Activated CD4-positive, alpha-beta memory T cell treated with anti-CD3 and anti-CD28 coated beads for 36 hours (primary cell): ENCODE measurements at regions not wholly inside any gene's neighbourhood (a gene's known extent, or its start where the extent isn't known, plus 50 kb on each side); places are given as distances from the start of the nearest gene placed in this dataset.

Source experiments
- CTCF ChIA-PET: fragments of 350-600 bp; sonication (Branson Sonifier 250); formaldehyde crosslinking; loops from one replicate; lab custom pipeline; 2021; ENCODE audit warnings: antibody characterized with exemption, inconsistent platforms; lab: Charles Lee
- POLR2A ChIA-PET: fragments of 350-600 bp; sonication (Branson Sonifier 250); formaldehyde crosslinking; loops from one replicate; lab custom pipeline; 2021; ENCODE audit warnings: antibody characterized with exemption; lab: Charles Lee
- DNase-seq: peaks from one replicate; pipeline ENCODE4 v3.0.0-alpha.2; 2020
- H3K27ac Mint-ChIP-seq: one replicate; pipeline ENCODE4 v1.8.0; 2021; ENCODE audit warnings: mixed read lengths
- H3K27me3 Mint-ChIP-seq: one replicate; pipeline ENCODE4 v1.8.0; 2021; ENCODE audit warnings: mixed read lengths
- H3K36me3 Mint-ChIP-seq: one replicate; pipeline ENCODE4 v1.8.0; 2021; ENCODE audit warnings: mixed read lengths
- H3K4me1 Mint-ChIP-seq: one replicate; pipeline ENCODE4 v1.8.0; 2021; ENCODE audit warnings: low read depth, mixed read lengths
- H3K4me3 Mint-ChIP-seq: one replicate; pipeline ENCODE4 v1.8.0; 2021; ENCODE audit warnings: mild to moderate bottlenecking, mixed read lengths
- H3K9me3 Mint-ChIP-seq: one replicate; pipeline ENCODE4 v1.8.0; 2021; ENCODE audit warnings: mixed read lengths
- intact Hi-C: fragments of 100-400 bp; cut with micrococcal nuclease; formaldehyde crosslinking; loops from one replicate; pipeline ENCODE4 v1.15.1; 2023

GRCh38 chr5:39779831-39780230, 355.1 kb upstream of the DAB2 start:
- ChIA-PET CTCF (no interaction called here), POLR2A (no interaction called here)
- intact Hi-C loops = no loop called here
- Mint-ChIP-seq H3K36me3 (no peaks in the 10 kb centered on the region), H3K4me1 (peaks cover 4% of the 10 kb centered on the region), H3K27ac (no peak overlapping the region), H3K27me3 (peaks cover 11% of the 10 kb centered on the region), H3K4me3 (no peak overlapping the region), H3K9me3 (no peaks in the 10 kb centered on the region)
- DNase-seq = no peak

GRCh38 chr5:39775797-39776365, 351.1 kb upstream of the DAB2 start:
- ChIA-PET CTCF (no interaction called here), POLR2A (no interaction called here)
- no peak for DNase-seq
- Mint-ChIP-seq H3K4me3 (no peak overlapping the region), H3K27ac (no peak overlapping the region), H3K36me3 (no peaks in the 10 kb centered on the region), H3K4me1 (no peaks in the 10 kb centered on the region), H3K27me3 (peaks cover 15% of the 10 kb centered on the region), H3K9me3 (no peaks in the 10 kb centered on the region)
- intact Hi-C loops = no loop called here

- intact Hi-C loops = no loop called here
- H3K4me3 Mint-ChIP-seq = no peak overlapping the region
- peaks cover 16% of the 10 kb centered on the region for H3K27me3 Mint-ChIP-seq
- ChIA-PET CTCF (no interaction called here), POLR2A (no interaction called here)
- no peaks in the 10 kb centered on the region for H3K4me1 Mint-ChIP-seq
- no peaks in the 10 kb centered on the region for H3K36me3 Mint-ChIP-seq
- no peak for DNase-seq
- no peaks in the 10 kb centered on the region for H3K9me3 Mint-ChIP-seq
- no peak overlapping the region for H3K27ac Mint-ChIP-seq
Measured at GRCh38 chr5:39775086-39775796, 350.5 kb upstream of the DAB2 start.

- Mint-ChIP-seq H3K27ac (no peak overlapping the region), H3K9me3 (no peaks in the 10 kb centered on the region), H3K36me3 (no peaks in the 10 kb centered on the region), H3K4me1 (no peaks in the 10 kb centered on the region), H3K27me3 (peaks cover 12% of the 10 kb centered on the region), H3K4me3 (no peak overlapping the region)
- intact Hi-C loops = no loop called here
- ChIA-PET CTCF (no interaction called here), POLR2A (no interaction called here)
- no peak for DNase-seq
Measured at GRCh38 chr5:39774605-39775004, 349.8 kb upstream of the DAB2 start.

- intact Hi-C loops = no loop called here
- no peaks in the 10 kb centered on the region for H3K36me3 Mint-ChIP-seq
- CTCF ChIA-PET = no interaction called here
- H3K9me3 Mint-ChIP-seq = no peaks in the 10 kb centered on the region
- no peak overlapping the region for H3K4me3 Mint-ChIP-seq
- no peak overlapping the region for H3K27ac Mint-ChIP-seq
- H3K4me1 Mint-ChIP-seq = no peaks in the 10 kb centered on the region
- POLR2A ChIA-PET = no interaction called here
- H3K27me3 Mint-ChIP-seq = peaks cover 7% of the 10 kb centered on the region
- no peak for DNase-seq
Measured at GRCh38 chr5:39772307-39772706, 347.5 kb upstream of the DAB2 start.

GRCh38 chr5:39767916-39768315, 343.1 kb upstream of the DAB2 start:
- Mint-ChIP-seq H3K9me3 (no peaks in the 10 kb centered on the region), H3K4me1 (no peaks in the 10 kb centered on the region), H3K27me3 (peaks cover 11% of the 10 kb centered on the region), H3K36me3 (no peaks in the 10 kb centered on the region), H3K27ac (no peak overlapping the region), H3K4me3 (no peak overlapping the region)
- intact Hi-C loops = no loop called here
- ChIA-PET POLR2A (no interaction called here), CTCF (no interaction called here)
- DNase-seq = no peak

- intact Hi-C loops = no loop called here
- no peak overlapping the region for H3K27ac Mint-ChIP-seq
- ChIA-PET POLR2A (no interaction called here), CTCF (no interaction called here)
- H3K27me3 Mint-ChIP-seq = peaks cover 7% of the 10 kb centered on the region
- H3K4me1 Mint-ChIP-seq = no peaks in the 10 kb centered on the region
- no peak overlapping the region for H3K4me3 Mint-ChIP-seq
- no peaks in the 10 kb centered on the region for H3K9me3 Mint-ChIP-seq
- H3K36me3 Mint-ChIP-seq = no peaks in the 10 kb centered on the region
- DNase-seq = no peak
Measured at GRCh38 chr5:39765366-39765765, 340.6 kb upstream of the DAB2 start.

- H3K4me1 Mint-ChIP-seq = no peaks in the 10 kb centered on the region
- POLR2A ChIA-PET = no interaction called here
- H3K4me3 Mint-ChIP-seq = no peak overlapping the region
- H3K27ac Mint-ChIP-seq = no peak overlapping the region
- peaks cover 5% of the 10 kb centered on the region for H3K27me3 Mint-ChIP-seq
- CTCF ChIA-PET = no interaction called here
- no peaks in the 10 kb centered on the region for H3K9me3 Mint-ChIP-seq
- DNase-seq = no peak
- intact Hi-C loops = no loop called here
- H3K36me3 Mint-ChIP-seq = no peaks in the 10 kb centered on the region
Measured at GRCh38 chr5:39762761-39763160, 338.0 kb upstream of the DAB2 start.

GRCh38 chr5:39761199-39761950, 336.6 kb upstream of the DAB2 start:
- intact Hi-C loops = no loop called here
- no peak overlapping the region for H3K27ac Mint-ChIP-seq

GRCh38 chr5:39760385-39761198, 335.8 kb upstream of the DAB2 start:
- no peaks in the 10 kb centered on the region for H3K9me3 Mint-ChIP-seq
- intact Hi-C loops = no loop called here
- no peak overlapping the region for H3K27ac Mint-ChIP-seq
- no peaks in the 10 kb centered on the region for H3K36me3 Mint-ChIP-seq
- H3K27me3 Mint-ChIP-seq = peaks cover 1% of the 10 kb centered on the region
- CTCF ChIA-PET = no interaction called here
- POLR2A ChIA-PET = no interaction called here
- DNase-seq = no peak
- no peaks in the 10 kb centered on the region for H3K4me1 Mint-ChIP-seq
- H3K4me3 Mint-ChIP-seq = no peak overlapping the region

More at GRCh38 chr5:39761199-39761950, 336.6 kb upstream of the DAB2 start:
- no peak for DNase-seq
- no peaks in the 10 kb centered on the region for H3K9me3 Mint-ChIP-seq
- no peaks in the 10 kb centered on the region for H3K36me3 Mint-ChIP-seq
- ChIA-PET CTCF (no interaction called here), POLR2A (no interaction called here)
- H3K4me3 Mint-ChIP-seq = no peak overlapping the region
- peaks cover 1% of the 10 kb centered on the region for H3K27me3 Mint-ChIP-seq
- no peaks in the 10 kb centered on the region for H3K4me1 Mint-ChIP-seq

GRCh38 chr5:39759701-39760100, 334.9 kb upstream of the DAB2 start:
- intact Hi-C loops = no loop called here
- Mint-ChIP-seq H3K27me3 (peaks cover 1% of the 10 kb centered on the region), H3K27ac (no peak overlapping the region), H3K4me1 (no peaks in the 10 kb centered on the region), H3K4me3 (no peak overlapping the region), H3K36me3 (no peaks in the 10 kb centered on the region), H3K9me3 (no peaks in the 10 kb centered on the region)
- DNase-seq = no peak
- POLR2A ChIA-PET = no interaction called here
- CTCF ChIA-PET = no interaction called here

GRCh38 chr5:39758426-39758825, 333.6 kb upstream of the DAB2 start:
- CTCF ChIA-PET = no interaction called here
- Mint-ChIP-seq H3K4me3 (no peak overlapping the region), H3K36me3 (no peaks in the 10 kb centered on the region), H3K4me1 (no peaks in the 10 kb centered on the region), H3K27me3 (peaks cover 1% of the 10 kb centered on the region), H3K9me3 (no peaks in the 10 kb centered on the region), H3K27ac (no peak overlapping the region)
- POLR2A ChIA-PET = no interaction called here
- intact Hi-C loops = no loop called here
- no peak for DNase-seq
